IPS DF 6.9 (cell line): ENCODE measurements at regions not wholly inside any gene's neighbourhood (a gene's known extent, or its start where the extent isn't known, plus 50 kb on each side); places are given as distances from the start of the nearest gene placed in this dataset.

ENCODE experiments used
- DNase-seq: peaks from one replicate; pipeline ENCODE4 v3.0.0-alpha.2; 2013; ENCODE audit warnings: low read depth, low spot score
- H3K27ac ChIP-seq: one replicate; pipeline ENCODE4 v1.5.1; 2013; ENCODE audit warnings: low read length, control low read depth
- H3K27me3 ChIP-seq: 2 replicates; pipeline ENCODE4 v1.6.1; 2013; ENCODE audit warnings: mild to moderate bottlenecking, low read length; ENCODE audit not compliant: control insufficient read depth, insufficient read depth
- H3K36me3 ChIP-seq: 2 replicates; pipeline ENCODE4 v1.6.1; 2013; ENCODE audit warnings: low read length; ENCODE audit not compliant: control insufficient read depth, insufficient read depth
- H3K4me1 ChIP-seq: 2 replicates; pipeline ENCODE4 v1.6.1; 2013; ENCODE audit warnings: low read length; ENCODE audit not compliant: control insufficient read depth, insufficient read depth
- H3K4me3 ChIP-seq: 2 replicates; pipeline ENCODE4 v1.5.1; 2013; ENCODE audit warnings: mild to moderate bottlenecking, low read length
- H3K9me3 ChIP-seq: 2 replicates; pipeline ENCODE4 v1.6.1; 2013; ENCODE audit warnings: low read length, inconsistent platforms; ENCODE audit not compliant: control insufficient read depth, insufficient read depth
- WGBS: extraction: QIAGEN DNeasy Blood & Tissue Kit; methylation state at CpG from one replicate; pipeline ENCODE4 v1.1.7; 2013; ENCODE audit warnings: mixed read lengths, missing lambda C conversion rate; ENCODE audit not compliant: insufficient read length, insufficient coverage; 5-methylcytosine and 5-hydroxymethylcytosine counted together

DNA sequence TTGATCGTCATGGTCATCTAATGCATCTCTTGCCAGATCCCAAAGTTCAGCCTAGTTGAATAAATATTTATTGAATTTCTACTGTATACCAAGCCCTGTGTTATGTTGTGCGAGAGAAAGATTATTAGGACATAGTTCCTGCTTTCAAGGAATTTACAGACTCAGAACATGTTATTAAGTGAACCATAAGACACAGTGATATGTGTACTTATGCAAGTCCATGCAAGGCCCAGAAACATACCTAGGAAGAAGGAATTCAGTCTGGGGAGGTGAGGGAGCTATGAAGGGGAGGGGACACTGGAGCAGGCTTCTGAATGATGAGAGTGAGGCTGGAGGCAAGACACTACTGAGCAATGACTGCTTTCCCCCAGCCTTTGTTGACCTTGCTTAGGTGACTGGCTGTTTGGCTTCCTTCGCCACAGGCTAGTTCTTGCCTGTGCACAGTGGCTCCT, 81.4 kb downstream of the ACAA2 start:
- H3K4me1 ChIP-seq = peaks cover 8% of the 10 kb centered on the region; the same call in 1 of the 2 replicates
- H3K27me3 ChIP-seq = no peaks in the 10 kb centered on the region
- no peak overlapping the region for H3K27ac ChIP-seq
- no CpG with 5 or more reads among the region's 3 CpGs for WGBS
- no peaks in the 10 kb centered on the region for H3K36me3 ChIP-seq
- H3K9me3 ChIP-seq = no peaks in the 10 kb centered on the region
- no peak overlapping the region for H3K4me3 ChIP-seq
- DNase-seq = no peak

DNA sequence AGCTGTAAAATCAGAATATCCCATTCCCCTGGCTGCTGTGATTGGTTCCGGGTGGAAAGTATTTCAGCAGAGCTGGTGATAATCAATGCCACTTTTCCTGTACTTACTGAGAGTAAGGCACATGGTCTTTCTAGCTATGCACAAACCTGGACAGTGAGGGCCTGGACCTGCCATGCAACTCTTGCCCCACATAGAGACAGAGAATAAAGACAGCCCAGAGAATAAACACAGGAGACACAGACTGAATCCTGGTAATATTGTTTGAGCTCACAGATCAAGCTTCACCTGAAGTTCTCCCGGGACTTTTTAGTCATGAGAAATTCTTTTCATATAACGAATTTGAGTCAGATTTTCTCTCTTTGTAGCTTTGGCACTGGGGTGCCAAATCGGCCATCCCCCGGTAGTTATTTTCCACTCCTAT, 81.9 kb downstream of the ACAA2 start:
- DNase-seq = no peak
- H3K4me3 ChIP-seq = no peak overlapping the region
- H3K27ac ChIP-seq = no peak overlapping the region
- H3K9me3 ChIP-seq = no peaks in the 10 kb centered on the region
- H3K27me3 ChIP-seq = no peaks in the 10 kb centered on the region
- no peaks in the 10 kb centered on the region for H3K36me3 ChIP-seq
- H3K4me1 ChIP-seq = peaks cover 8% of the 10 kb centered on the region; the same call in 1 of the 2 replicates
- no CpG with 5 or more reads among the region's 5 CpGs for WGBS

DNA sequence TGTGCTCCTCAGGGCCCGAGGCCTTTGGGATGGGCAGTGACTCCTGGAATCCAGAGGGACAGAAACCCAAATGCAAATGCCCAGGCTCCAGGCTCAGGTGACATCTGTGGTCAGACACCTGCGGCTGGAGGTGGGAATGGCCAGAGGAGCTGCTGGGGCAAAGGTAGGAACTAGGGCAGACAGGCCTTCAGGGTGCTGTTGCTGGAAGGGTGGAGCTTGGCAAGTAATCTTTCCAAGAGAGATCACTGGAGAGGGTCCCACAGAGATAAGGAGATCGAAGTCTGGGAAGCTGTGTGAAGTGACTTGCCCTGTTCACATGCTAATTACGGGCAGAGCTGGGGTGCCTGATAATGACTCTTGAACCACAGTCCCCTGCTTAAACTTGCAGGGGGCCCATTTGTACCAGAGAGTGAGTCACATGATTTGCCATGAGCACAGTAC, 82.4 kb downstream of the ACAA2 start:
- H3K4me3 ChIP-seq = no peak overlapping the region
- H3K9me3 ChIP-seq = no peaks in the 10 kb centered on the region
- peaks cover 8% of the 10 kb centered on the region; the same call in 1 of the 2 replicates for H3K4me1 ChIP-seq
- DNase-seq = no peak
- no peaks in the 10 kb centered on the region for H3K36me3 ChIP-seq
- WGBS = no CpG with 5 or more reads among the region's 4 CpGs
- no peak overlapping the region for H3K27ac ChIP-seq
- no peaks in the 10 kb centered on the region for H3K27me3 ChIP-seq

DNA sequence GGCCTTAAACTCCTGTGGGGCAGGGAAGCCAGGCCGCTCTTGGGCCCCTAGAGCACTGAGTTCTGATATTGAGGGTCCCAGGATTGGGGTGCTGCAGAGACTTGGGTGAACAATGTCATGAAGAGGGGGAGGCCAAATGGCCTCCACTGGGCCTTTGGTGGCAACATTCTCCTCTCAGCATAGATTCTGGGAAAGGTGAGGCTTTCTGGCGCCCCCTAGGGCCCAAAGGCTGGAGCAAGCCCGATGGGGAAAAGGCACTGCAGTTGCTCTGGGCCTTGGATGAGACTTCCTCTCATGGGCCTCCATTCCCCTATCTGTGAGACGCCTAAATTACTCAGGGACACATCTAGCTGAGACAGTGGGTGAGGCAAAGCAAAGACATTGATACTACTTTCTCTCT, 84.8 kb downstream of the ACAA2 start:
- no peak overlapping the region for H3K27ac ChIP-seq
- WGBS = no CpG with 5 or more reads among the region's 4 CpGs
- H3K4me3 ChIP-seq = no peak overlapping the region

DNA sequence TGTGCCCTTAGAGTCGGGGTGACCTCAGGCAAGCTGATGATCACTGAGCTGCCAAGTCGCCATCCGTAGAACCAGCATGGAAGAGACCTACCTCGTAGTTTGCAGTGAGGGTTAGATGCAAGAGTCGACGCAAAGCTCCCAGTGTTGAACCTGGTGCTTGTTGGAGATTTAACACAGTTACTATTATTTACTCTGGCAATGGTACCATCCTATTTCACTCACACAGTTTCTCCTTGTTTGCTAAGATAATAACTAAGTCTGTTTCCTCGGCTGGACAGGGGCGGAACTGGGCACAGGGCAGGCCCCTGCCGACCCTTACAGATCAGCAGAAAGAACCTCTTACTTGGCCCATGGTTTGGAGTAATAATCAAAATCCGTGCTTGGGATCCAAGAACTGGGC, 85.5 kb downstream of the ACAA2 start:
- no peak overlapping the region for H3K27ac ChIP-seq
- H3K27me3 ChIP-seq = no peaks in the 10 kb centered on the region
- DNase-seq = no peak
- no peaks in the 10 kb centered on the region for H3K36me3 ChIP-seq
- H3K4me1 ChIP-seq = peaks cover 8% of the 10 kb centered on the region; the same call in 1 of the 2 replicates
- no peaks in the 10 kb centered on the region for H3K9me3 ChIP-seq
- no CpG with 5 or more reads among the region's 10 CpGs for WGBS
- no peak overlapping the region for H3K4me3 ChIP-seq

More for the DNA sequence above, 84.8 kb downstream of the ACAA2 start:
- H3K36me3 ChIP-seq = no peaks in the 10 kb centered on the region
- H3K27me3 ChIP-seq = no peaks in the 10 kb centered on the region
- DNase-seq = peak; percentile 61
- H3K9me3 ChIP-seq = no peaks in the 10 kb centered on the region
- H3K4me1 ChIP-seq = peaks cover 8% of the 10 kb centered on the region; the same call in 1 of the 2 replicates

GRCh38 chr18:49726675-49726963, 86.7 kb downstream of the ACAA2 start:
- H3K4me1 ChIP-seq = peaks cover 8% of the 10 kb centered on the region; the same call in 1 of the 2 replicates
- H3K36me3 ChIP-seq = no peaks in the 10 kb centered on the region
- H3K9me3 ChIP-seq = no peaks in the 10 kb centered on the region
- DNase-seq = no peak
- no CpG with 5 or more reads among the region's 1 CpG for whole genome bisulfite sequencing
- H3K27ac ChIP-seq = no peak overlapping the region
- no peak overlapping the region for H3K4me3 ChIP-seq
- H3K27me3 ChIP-seq = no peaks in the 10 kb centered on the region

DNA sequence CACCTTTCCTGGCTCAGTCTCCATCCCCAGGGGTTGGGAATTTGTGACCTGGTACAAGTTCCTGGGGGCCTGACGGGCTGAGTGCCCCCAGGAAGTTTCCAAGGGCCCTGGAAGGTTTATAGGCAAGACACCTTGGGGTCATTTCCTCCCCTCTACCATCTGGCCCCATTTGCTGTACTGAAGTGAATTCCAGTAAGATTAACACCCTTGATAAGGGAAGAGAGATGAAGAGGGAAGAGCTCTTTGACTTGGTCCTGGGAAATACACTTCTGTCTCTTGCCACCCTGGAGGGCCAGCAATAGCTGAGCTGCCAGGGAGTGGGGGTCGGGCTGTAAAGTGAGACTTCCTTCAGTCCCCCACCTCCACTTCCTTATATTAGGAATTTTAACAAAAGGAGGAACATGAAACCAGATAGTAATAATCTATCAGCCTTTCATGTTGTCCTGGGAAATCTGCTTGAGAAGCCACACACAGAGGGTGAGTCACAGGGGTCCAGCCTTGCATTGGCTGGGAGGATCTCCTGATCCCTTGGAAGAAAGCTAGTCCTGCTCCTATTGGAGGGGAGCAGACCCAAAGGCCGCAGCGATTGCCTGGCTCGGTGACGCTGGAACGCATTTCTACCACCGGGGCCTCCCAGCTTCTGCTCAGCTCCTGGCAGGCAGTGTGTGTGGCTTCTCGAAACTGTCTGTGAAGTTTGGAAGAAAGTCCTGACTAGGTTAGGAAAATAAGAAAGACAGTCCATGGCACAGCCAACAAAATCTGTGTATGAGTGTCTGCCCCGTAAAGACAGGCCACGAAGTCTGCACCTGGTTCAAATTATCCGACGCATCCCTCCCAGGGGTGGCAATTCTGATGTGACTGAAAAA, 87.3 kb downstream of the ACAA2 start:
- no peaks in the 10 kb centered on the region for H3K27me3 ChIP-seq
- DNase-seq = peak; percentile 63
- no peaks in the 10 kb centered on the region for H3K9me3 ChIP-seq
- WGBS = no CpG with 5 or more reads among the region's 13 CpGs
- H3K36me3 ChIP-seq = no peaks in the 10 kb centered on the region
- peaks cover 4% of the 10 kb centered on the region; the same call in 1 of the 2 replicates for H3K4me1 ChIP-seq
- H3K27ac ChIP-seq = no peak overlapping the region
- H3K4me3 ChIP-seq = no peak overlapping the region

DNA sequence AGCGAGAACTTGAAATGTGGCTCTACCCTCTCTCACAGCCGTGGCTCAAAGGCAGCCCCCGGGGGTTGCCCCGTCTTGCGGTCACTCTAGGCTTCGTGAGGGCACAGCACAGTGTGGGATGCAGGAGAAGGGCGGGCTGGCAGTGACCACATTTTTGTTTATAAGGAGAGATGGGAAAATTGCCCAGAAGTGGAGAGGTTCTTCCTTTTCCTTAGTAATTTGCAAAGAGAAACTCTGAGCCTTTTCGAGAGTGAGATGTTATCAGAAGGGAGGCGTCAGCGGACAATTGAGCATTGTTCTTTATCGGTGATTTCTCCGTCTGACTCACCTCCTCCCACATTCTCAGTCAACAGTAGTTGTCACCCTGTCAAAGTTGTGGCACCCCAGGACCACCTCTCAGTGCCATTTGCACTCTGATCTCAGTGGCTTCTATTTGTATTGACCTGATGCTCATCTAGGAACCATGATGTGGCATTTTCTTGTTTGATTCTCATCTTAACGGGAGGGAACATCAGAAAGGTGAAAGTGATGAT, 89.6 kb downstream of the ACAA2 start:
- Histone ChIP-seq H3K27me3 (no peaks in the 10 kb centered on the region), H3K4me3 (no peak overlapping the region), H3K27ac (no peak overlapping the region), H3K4me1 (no peaks in the 10 kb centered on the region), H3K36me3 (no peaks in the 10 kb centered on the region), H3K9me3 (no peaks in the 10 kb centered on the region)
- DNase-seq = no peak
- no CpG with 5 or more reads among the region's 13 CpGs for WGBS

DNA sequence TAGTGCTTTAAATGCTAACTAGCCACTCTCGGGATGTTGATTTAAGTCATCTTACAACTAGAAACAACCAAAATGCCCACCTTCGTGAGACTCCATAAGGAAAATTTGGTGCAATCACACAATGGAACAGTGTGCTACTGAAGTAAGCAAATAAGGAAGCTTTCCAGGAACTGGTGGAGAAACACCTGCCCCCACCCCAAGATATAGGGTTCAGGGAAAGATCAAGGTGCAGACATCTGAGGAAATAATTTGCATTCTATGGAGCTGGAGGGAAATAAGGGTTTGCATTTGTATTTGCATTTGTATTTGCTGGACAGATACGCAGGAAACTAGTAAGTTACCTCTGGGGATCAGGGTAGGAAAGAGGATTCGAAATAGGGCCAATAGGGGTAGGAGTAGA, 90.9 kb downstream of the ACAA2 start:
- no peak for DNase-seq
- Histone ChIP-seq H3K36me3 (no peaks in the 10 kb centered on the region), H3K27me3 (no peaks in the 10 kb centered on the region), H3K9me3 (no peaks in the 10 kb centered on the region), H3K4me1 (no peaks in the 10 kb centered on the region), H3K4me3 (no peak overlapping the region), H3K27ac (no peak overlapping the region)
- no CpG with 5 or more reads among the region's 4 CpGs for WGBS

DNA sequence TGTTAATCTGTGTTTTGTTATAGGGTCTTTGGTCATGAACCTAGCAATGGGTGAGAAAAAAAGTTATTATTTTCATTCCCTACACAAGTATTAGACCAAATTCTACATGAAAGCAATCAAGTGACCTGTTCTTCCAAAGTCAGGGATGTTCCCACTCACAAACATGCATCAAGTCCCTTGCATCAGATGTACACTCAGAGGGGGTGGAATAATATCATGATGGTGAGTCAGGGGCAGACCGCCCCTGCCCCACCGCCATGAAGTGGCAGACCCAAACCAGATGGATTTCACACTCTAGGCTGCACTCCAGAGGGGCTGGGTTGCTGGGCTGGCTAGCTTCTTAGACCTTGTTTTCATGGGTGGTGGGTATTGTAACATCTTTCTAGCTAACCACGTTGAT, 91.4 kb downstream of the ACAA2 start:
- H3K27me3 ChIP-seq = no peaks in the 10 kb centered on the region
- H3K4me1 ChIP-seq = no peaks in the 10 kb centered on the region
- WGBS = no CpG with 5 or more reads among the region's 3 CpGs
- DNase-seq = no peak
- no peaks in the 10 kb centered on the region for H3K36me3 ChIP-seq
- no peak overlapping the region for H3K27ac ChIP-seq
- no peaks in the 10 kb centered on the region for H3K9me3 ChIP-seq
- no peak overlapping the region for H3K4me3 ChIP-seq
